Upper lobe of left lung (tissue), 4 donors: ENCODE measurements at regions not wholly inside any gene's neighbourhood (a gene's known extent, or its start where the extent isn't known, plus 50 kb on each side); places are given as distances from the start of the nearest gene placed in this dataset.

Source experiments
- POLR2A ChIP-seq, 4 donors: fragments of 450-650 bp; IDR thresholded peaks; one replicate each; pipeline ENCODE4 v1.5.1; 2016 to 2017; ENCODE audit warnings: antibody characterized with exemption in 4 of 4, mild to moderate bottlenecking in 2 of 4
- TF ChIP-seq, protein P1 (sequence below), 6 experiments: fragments of 450-650 bp in 4 of 6; fragments of 200-600 bp in 2 of 6; sonication (generic) in 2 of 6; IDR thresholded peaks; one replicate each; pipeline ENCODE4 v1.5.1; 2016 to 2019; ENCODE audit warnings: antibody characterized with exemption in 6 of 6

DNA sequence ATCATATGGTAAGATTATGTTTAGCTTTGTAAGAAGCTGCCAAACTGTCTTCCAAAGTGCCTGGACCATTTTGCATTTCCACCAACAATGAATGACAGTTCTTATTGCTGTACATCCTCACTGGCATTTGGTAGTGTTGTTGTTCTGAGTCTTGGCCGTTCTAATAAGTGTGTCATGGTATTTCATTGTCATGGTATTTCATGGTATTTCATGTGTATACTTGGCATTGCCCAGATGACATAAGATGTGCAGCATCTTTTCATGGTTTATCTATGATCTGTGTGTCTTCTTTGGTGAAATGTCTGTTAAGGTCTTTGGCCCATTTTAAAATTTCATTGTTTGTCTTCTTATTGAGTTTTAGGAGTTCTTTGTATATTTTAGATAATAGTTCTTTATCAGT, 224.4 kb downstream of the BCAS1 start:
- no peak for TF ChIP-seq POLR2A (IDR thresholded peaks at IDR 0.05)
- TF ChIP-seq, protein P1, sequence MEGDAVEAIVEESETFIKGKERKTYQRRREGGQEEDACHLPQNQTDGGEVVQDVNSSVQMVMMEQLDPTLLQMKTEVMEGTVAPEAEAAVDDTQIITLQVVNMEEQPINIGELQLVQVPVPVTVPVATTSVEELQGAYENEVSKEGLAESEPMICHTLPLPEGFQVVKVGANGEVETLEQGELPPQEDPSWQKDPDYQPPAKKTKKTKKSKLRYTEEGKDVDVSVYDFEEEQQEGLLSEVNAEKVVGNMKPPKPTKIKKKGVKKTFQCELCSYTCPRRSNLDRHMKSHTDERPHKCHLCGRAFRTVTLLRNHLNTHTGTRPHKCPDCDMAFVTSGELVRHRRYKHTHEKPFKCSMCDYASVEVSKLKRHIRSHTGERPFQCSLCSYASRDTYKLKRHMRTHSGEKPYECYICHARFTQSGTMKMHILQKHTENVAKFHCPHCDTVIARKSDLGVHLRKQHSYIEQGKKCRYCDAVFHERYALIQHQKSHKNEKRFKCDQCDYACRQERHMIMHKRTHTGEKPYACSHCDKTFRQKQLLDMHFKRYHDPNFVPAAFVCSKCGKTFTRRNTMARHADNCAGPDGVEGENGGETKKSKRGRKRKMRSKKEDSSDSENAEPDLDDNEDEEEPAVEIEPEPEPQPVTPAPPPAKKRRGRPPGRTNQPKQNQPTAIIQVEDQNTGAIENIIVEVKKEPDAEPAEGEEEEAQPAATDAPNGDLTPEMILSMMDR (IDR thresholded peaks at IDR 0.05): no peak
